Coronary artery (tissue), 2 donors: ENCODE measurements at regions not wholly inside any gene's neighbourhood (a gene's known extent, or its start where the extent isn't known, plus 50 kb on each side); places are given as distances from the start of the nearest gene placed in this dataset.

Experiments
- DNase-seq: peaks from one replicate; pipeline ENCODE4 v3.0.0-alpha.2; 2017; ENCODE audit warnings: low spot score
- H3K27ac ChIP-seq, 2 donors: fragments of 200-600 bp; sonication (generic); one replicate each; pipeline ENCODE4 v1.5.1; 2016 to 2019
- H3K4me3 ChIP-seq: fragments of 200-600 bp; sonication (generic); 2 replicates; pipeline ENCODE4 v1.5.1; 2016; ENCODE audit warnings: mild to moderate bottlenecking, moderate library complexity
- TF ChIP-seq, protein P1 (sequence below): fragments of 200-600 bp; sonication (generic); IDR thresholded peaks from one replicate; pipeline ENCODE4 v1.5.1; 2019; ENCODE audit warnings: antibody characterized with exemption

DNA sequence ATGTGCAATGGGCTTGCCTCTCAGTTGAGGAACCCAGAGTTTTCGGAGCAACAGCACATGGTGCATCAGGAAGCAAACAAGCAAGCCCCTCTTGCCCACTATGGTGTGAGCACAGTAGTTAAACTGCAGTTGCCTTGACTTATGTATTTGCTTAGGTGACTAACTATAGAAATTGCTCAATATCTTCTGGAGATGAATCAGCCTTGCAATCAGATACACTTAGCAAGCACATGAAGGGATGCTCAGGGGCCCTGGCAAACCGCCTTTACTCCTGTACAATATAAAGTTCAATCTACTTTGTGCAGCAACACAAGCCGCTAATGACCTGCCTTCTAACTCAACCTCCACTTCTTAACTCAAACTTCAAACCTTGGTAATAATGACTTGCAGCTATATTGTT, 581.7 kb upstream of the RIOK2 start:
- DNase-seq = no peak
- H3K4me3 ChIP-seq = no peak overlapping the region
- TF ChIP-seq, protein P1, sequence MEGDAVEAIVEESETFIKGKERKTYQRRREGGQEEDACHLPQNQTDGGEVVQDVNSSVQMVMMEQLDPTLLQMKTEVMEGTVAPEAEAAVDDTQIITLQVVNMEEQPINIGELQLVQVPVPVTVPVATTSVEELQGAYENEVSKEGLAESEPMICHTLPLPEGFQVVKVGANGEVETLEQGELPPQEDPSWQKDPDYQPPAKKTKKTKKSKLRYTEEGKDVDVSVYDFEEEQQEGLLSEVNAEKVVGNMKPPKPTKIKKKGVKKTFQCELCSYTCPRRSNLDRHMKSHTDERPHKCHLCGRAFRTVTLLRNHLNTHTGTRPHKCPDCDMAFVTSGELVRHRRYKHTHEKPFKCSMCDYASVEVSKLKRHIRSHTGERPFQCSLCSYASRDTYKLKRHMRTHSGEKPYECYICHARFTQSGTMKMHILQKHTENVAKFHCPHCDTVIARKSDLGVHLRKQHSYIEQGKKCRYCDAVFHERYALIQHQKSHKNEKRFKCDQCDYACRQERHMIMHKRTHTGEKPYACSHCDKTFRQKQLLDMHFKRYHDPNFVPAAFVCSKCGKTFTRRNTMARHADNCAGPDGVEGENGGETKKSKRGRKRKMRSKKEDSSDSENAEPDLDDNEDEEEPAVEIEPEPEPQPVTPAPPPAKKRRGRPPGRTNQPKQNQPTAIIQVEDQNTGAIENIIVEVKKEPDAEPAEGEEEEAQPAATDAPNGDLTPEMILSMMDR = no peak
- H3K27ac ChIP-seq = no peak overlapping the region

DNA sequence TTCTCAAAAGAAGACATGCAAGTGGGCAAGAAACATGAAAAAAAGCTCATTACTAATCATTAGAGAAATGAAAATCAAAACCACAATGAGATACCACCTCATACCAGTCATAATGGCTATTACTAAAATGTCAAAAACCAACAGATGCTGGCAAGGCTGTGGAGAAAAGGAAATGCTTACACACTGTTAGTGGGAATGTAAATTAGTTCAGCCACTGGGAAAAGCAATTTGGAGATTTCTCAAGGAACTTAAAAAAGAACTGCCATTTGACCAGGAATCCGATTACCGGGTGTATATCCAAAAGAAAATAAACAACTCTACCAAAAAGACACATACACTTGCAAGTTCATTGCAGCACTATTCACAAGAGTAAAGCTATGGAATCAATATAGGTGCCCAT, 595.4 kb upstream of the RIOK2 start:
- H3K4me3 ChIP-seq = no peak overlapping the region

GRCh38 chr5:97788369-97788768, 605.3 kb upstream of the RIOK2 start:
- DNase-seq = no peak
- no peak overlapping the region for H3K27ac ChIP-seq
- TF ChIP-seq, protein P1 = no peak

More for the DNA sequence above, 595.4 kb upstream of the RIOK2 start:
- no peak for DNase-seq
- no peak overlapping the region for H3K27ac ChIP-seq
- TF ChIP-seq, protein P1 = no peak

GRCh38 chr5:97797994-97798451, 615.0 kb upstream of the RIOK2 start:
- Histone ChIP-seq H3K27ac (no peak overlapping the region), H3K4me3 (no peak overlapping the region)
- no peak for DNase-seq
- TF ChIP-seq, protein P1 = no peak

More at GRCh38 chr5:97788369-97788768, 605.3 kb upstream of the RIOK2 start:
- no peak overlapping the region for H3K4me3 ChIP-seq

DNA sequence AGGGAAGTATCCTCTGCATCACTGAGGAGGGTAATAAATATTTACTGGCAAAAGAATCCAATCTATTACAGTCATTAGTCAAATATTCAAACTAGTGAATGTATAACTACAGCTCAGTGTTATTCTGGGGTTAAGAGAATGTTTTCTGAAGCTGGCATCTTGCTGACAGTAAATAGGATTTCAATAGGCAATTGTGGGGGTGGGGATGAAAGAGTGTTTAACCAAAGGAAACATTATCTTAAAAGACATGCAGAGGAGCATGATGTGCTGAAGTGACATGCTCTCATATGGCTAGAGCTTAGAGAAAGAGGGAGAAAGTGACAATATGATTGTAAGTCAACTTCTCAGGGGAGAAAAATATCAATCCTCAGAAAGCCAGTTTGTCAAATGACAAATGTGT, 618.4 kb upstream of the RIOK2 start:
- Histone ChIP-seq H3K27ac (no peak overlapping the region), H3K4me3 (no peak overlapping the region)
- TF ChIP-seq, protein P1 = no peak
- no peak for DNase-seq

DNA sequence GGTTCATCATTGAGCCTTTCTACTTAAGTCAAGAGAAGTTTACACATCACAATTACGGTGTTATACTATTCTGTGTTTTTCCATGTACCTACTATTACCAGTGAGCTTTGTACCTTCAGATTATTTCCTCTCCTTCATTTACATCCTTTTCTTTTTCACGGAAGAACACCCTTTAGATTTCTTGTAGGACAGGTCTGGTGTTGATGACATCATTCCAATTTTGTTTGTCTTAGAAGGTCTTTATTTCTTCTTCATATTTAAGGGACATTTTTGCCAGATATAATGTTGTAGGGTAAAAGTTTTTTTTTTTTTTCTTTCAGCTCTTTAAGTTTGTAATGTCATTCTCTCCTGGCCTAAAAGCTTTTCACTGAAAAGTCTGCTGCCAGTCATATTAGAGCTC, 637.1 kb upstream of the RIOK2 start:
- no peak overlapping the region for H3K4me3 ChIP-seq
- TF ChIP-seq, protein P1 = no peak
- H3K27ac ChIP-seq = no peak overlapping the region
- DNase-seq = no peak

GRCh38 chr5:97832645-97833296, 649.7 kb upstream of the RIOK2 start:
- no peak for DNase-seq
- no peak overlapping the region for H3K4me3 ChIP-seq
- TF ChIP-seq, protein P1 = no peak
- no peak overlapping the region for H3K27ac ChIP-seq
